ENCODE measurements at regions not wholly inside any gene's neighbourhood (a gene's known extent, or its start where the extent isn't known, plus 50 kb on each side); places are given as distances from the start of the nearest gene placed in this dataset.

GRCh38 chr7:94781236-94781635, 125.3 kb upstream of the SGCE start:
- Histone ChIP-seq H3K9me3 (ENCODE audit: low read length) (no peaks in the 10 kb centered on the region), H3K27me3 (ENCODE audit: control insufficient read depth in 1 of 2, insufficient read depth in 2 of 2, low read length in 2 of 2) (peaks cover 0 to 5% of the 10 kb centered on the region in 2 experiments; a peak in 1 of 5 replicates), H3K4me1 (ENCODE audit: insufficient read depth, low read length) (no peaks in the 10 kb centered on the region), H3K27ac (ENCODE audit: extremely low read length, insufficient read depth, low read length) (no peak overlapping the region), H3K4me2 (ENCODE audit: low read depth, low read length) (no peak overlapping the region), H3K4me3 (replicated peaks in 1 of 3; ENCODE audit: insufficient read depth in 1 of 3, low read depth in 2 of 3, low read length in 3 of 3) (no peak overlapping the region), H2AFZ (ENCODE audit: low read length) (peak overlapping the region; percentile 16), H3K36me3 (replicated peaks in 1 of 2; ENCODE audit: control insufficient read depth in 1 of 2, insufficient read depth in 2 of 2, low read length in 2 of 2) (no peaks in the 10 kb centered on the region), H3K9ac (ENCODE audit: insufficient read depth, low read depth, low read length) (no peak overlapping the region), H4K20me1 (ENCODE audit: insufficient read depth, low read length) (no peaks in the 10 kb centered on the region), H3K79me2 (ENCODE audit: insufficient read depth, low read length) (no peaks in the 10 kb centered on the region)
- DNase-seq (ENCODE audit: low spot score) (no peak), ATAC-seq (no peak), FAIRE-seq (no peak)
- in situ Hi-C loops (cut with HindIII; ENCODE audit: extremely low pct_ligation_motif_present, low pct_unique_long_range_greater_than_20kb) = no loop called here
- BruUV-seq (replicated peaks) = no TSS peak
- 4% methylated on average over 2 of the region's 2 CpGs for WGBS (ENCODE audit: low lambda C conversion rate)
- TF ChIP-seq FIP1L1 (IDR thresholded peaks at IDR 0.05; ENCODE audit: borderline replicate concordance, insufficient read depth, low read depth, low read length) (no peak), CBFB (CRISPR knock-in tag; IDR thresholded peaks at IDR 0.05) (no peak), ZBTB21 (CRISPR knock-in tag; IDR thresholded peaks at IDR 0.05) (no peak), YEATS2 (CRISPR knock-in tag; IDR thresholded peaks at IDR 0.05; ENCODE audit: borderline replicate concordance) (no peak), PHB2 (IDR thresholded peaks at IDR 0.05; ENCODE audit: partially characterized antibody) (no peak), ZNF543 (CRISPR knock-in tag; IDR thresholded peaks at IDR 0.05) (no peak), FLYWCH1 (CRISPR knock-in tag; IDR thresholded peaks at IDR 0.05) (no peak), MAFK (conservative IDR thresholded peaks at IDR 0.05 in 1 of 2, IDR thresholded peaks at IDR 0.05 in 1 of 2; ENCODE audit: low read length in 2 of 2) (no peak), ATF2 (CRISPR knock-in tag; IDR thresholded peaks at IDR 0.05) (no peak), ZZZ3 (CRISPR knock-in tag; IDR thresholded peaks at IDR 0.05; ENCODE audit: borderline replicate concordance) (no peak), HNRNPL (IDR thresholded peaks at IDR 0.05; ENCODE audit: low read depth, low read length) (no peak), PAF1 (CRISPR knock-in tag; IDR thresholded peaks at IDR 0.05) (no peak), NFKB2 (CRISPR knock-in tag; IDR thresholded peaks at IDR 0.05; ENCODE audit: borderline replicate concordance) (no peak), TRAFD1 (CRISPR knock-in tag; IDR thresholded peaks at IDR 0.05; ENCODE audit: borderline replicate concordance) (no peak), ZNF337 (CRISPR knock-in tag; IDR thresholded peaks at IDR 0.05; ENCODE audit: borderline replicate concordance, low read depth) (no peak), ZNF672 (CRISPR knock-in tag; IDR thresholded peaks at IDR 0.05) (no peak), ZNF567 (CRISPR knock-in tag; IDR thresholded peaks at IDR 0.05; ENCODE audit: borderline replicate concordance) (no peak), ZNF234 (CRISPR knock-in tag; conservative IDR thresholded peaks at IDR 0.05) (no peak), ZNF766 (CRISPR knock-in tag; IDR thresholded peaks at IDR 0.05; ENCODE audit: borderline replicate concordance) (no peak), HMGXB3 (CRISPR knock-in tag; IDR thresholded peaks at IDR 0.05; ENCODE audit: borderline replicate concordance) (no peak)
- intact Hi-C loops (cut with micrococcal nuclease; ENCODE audit: unreplicated experiment) = no loop called here
- CTCF ChIA-PET (ENCODE audit: low intra/inter-chr PET ratio, low total read pairs) = no interaction called here
- POLR2A ChIA-PET = no interaction called here
